Uterus (tissue), 3 donors: ENCODE measurements at regions not wholly inside any gene's neighbourhood (a gene's known extent, or its start where the extent isn't known, plus 50 kb on each side); places are given as distances from the start of the nearest gene placed in this dataset.

ENCODE experiments used
- DNase-seq, 2 donors: peaks; one replicate each; pipeline ENCODE4 v3.0.0-alpha.2; 2019 to 2020
- H3K27ac ChIP-seq, 2 donors: fragments of 200-600 bp; sonication (generic); 1 replicate in 1 of 2; 2 replicates in 1 of 2; pipeline ENCODE4 v1.5.1; 2016 to 2018
- H3K27me3 ChIP-seq, 2 donors: fragments of 200-600 bp; sonication (generic); one replicate each; pipeline ENCODE4 v1.5.1; 2018 to 2019; ENCODE audit warnings: control low read depth in 1 of 2
- H3K36me3 ChIP-seq, 2 donors: fragments of 200-600 bp; sonication (generic); one replicate each; pipeline ENCODE4 v1.5.1; 2019; ENCODE audit warnings: control low read depth in 1 of 2
- H3K4me1 ChIP-seq, 2 donors: fragments of 200-600 bp; sonication (generic); one replicate each; pipeline ENCODE4 v1.5.1; 2018 to 2019; ENCODE audit warnings: control low read depth in 1 of 2
- H3K4me3 ChIP-seq, 2 donors: fragments of 200-600 bp; sonication (generic); 1 replicate in 1 of 2; 2 replicates in 1 of 2; pipeline ENCODE4 v1.5.1; 2018 to 2019; ENCODE audit warnings: mild to moderate bottlenecking in 1 of 2
- H3K9me3 ChIP-seq, 2 donors: fragments of 200-600 bp; sonication (generic); one replicate each; pipeline ENCODE4 v1.5.1; 2019; ENCODE audit warnings: control low read depth in 1 of 2
- CTCF ChIP-seq, 4 experiments: fragments of 200-600 bp in 2 of 4; fragments of 450-650 bp in 2 of 4; sonication (generic) in 2 of 4; IDR thresholded peaks; one replicate each; pipeline ENCODE4 v1.5.1; 2016 to 2019; ENCODE audit warnings: antibody characterized with exemption in 4 of 4, mild to moderate bottlenecking in 2 of 4, moderate library complexity in 1 of 4
- POLR2A ChIP-seq, 2 donors: fragments of 450-650 bp; IDR thresholded peaks; one replicate each; pipeline ENCODE4 v1.6.1; 2016; ENCODE audit warnings: antibody characterized with exemption in 2 of 2, mild to moderate bottlenecking in 1 of 2, moderate library complexity in 1 of 2
- intact Hi-C: fragments of 100-400 bp; cut with DNase I; formaldehyde crosslinking; loops from one replicate; pipeline ENCODE4 v1.15.1; 2023; ENCODE audit warnings: low total_unique reads
- donor health status: DM: yes; HTN: yes; CAD: no.

GRCh38 chr2:21263622-21264021 lies 139.9 kb downstream of the TDRD15 start:
- no peak for DNase-seq
- no peaks in the 10 kb centered on the region for H3K36me3 ChIP-seq
- intact Hi-C loops = no loop called here
- no peaks in the 10 kb centered on the region for H3K4me1 ChIP-seq
- no peaks in the 10 kb centered on the region for H3K27me3 ChIP-seq
- no peak overlapping the region for H3K4me3 ChIP-seq
- H3K9me3 ChIP-seq = no peaks in the 10 kb centered on the region
- H3K27ac ChIP-seq = no peak overlapping the region
- no peak for TF ChIP-seq CTCF (IDR thresholded peaks at IDR 0.05)
- no peak for TF ChIP-seq POLR2A (IDR thresholded peaks at IDR 0.05)

- H3K27ac ChIP-seq = no peak overlapping the region
- no peaks in the 10 kb centered on the region for H3K9me3 ChIP-seq
- intact Hi-C loops = no loop called here
- no peaks in the 10 kb centered on the region for H3K36me3 ChIP-seq
- TF ChIP-seq POLR2A (IDR thresholded peaks at IDR 0.05) (no peak), CTCF (IDR thresholded peaks at IDR 0.05) (no peak)
- no peaks in the 10 kb centered on the region for H3K4me1 ChIP-seq
- no peaks in the 10 kb centered on the region for H3K27me3 ChIP-seq
- DNase-seq = no peak
- no peak overlapping the region for H3K4me3 ChIP-seq
Observed at GRCh38 chr2:21265752-21266151, 142.0 kb downstream of the TDRD15 start.

DNA sequence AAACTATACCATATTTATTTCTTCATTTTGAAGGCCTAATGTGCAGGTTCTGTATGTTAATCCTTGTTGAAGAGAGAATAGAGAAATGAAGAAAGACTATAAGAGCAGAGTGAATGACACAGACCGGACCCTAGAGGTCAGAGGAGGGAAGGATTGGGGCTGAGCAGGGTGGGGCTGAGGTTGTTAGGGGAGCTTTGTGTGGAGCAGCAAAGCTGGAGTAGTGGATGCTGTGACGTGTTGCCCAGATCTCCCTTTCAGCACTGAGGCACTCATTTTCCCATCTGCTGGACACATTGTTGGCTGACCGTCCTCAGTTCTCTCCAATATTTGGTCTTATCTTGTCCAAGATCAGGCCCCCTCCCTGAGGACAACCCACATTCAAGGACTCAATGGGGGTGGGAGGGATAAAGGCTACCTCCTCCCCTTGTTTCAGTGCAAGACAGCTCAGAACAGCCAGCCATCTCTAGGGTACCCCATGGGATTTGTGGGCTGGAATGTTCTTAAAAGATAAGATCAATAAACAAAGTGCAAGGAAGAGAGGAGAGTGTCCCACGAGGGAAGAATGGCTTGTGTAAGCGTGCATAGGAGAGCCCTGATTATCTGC lies 143.6 kb downstream of the TDRD15 start:
- no peaks in the 10 kb centered on the region for H3K4me1 ChIP-seq
- H3K27ac ChIP-seq = no peak overlapping the region
- no peak for DNase-seq
- H3K36me3 ChIP-seq = no peaks in the 10 kb centered on the region
- intact Hi-C loops = no loop called here
- H3K9me3 ChIP-seq = no peaks in the 10 kb centered on the region
- TF ChIP-seq CTCF (IDR thresholded peaks at IDR 0.05) (no peak), POLR2A (IDR thresholded peaks at IDR 0.05) (no peak)
- H3K4me3 ChIP-seq = no peak overlapping the region
- H3K27me3 ChIP-seq = no peaks in the 10 kb centered on the region

DNA sequence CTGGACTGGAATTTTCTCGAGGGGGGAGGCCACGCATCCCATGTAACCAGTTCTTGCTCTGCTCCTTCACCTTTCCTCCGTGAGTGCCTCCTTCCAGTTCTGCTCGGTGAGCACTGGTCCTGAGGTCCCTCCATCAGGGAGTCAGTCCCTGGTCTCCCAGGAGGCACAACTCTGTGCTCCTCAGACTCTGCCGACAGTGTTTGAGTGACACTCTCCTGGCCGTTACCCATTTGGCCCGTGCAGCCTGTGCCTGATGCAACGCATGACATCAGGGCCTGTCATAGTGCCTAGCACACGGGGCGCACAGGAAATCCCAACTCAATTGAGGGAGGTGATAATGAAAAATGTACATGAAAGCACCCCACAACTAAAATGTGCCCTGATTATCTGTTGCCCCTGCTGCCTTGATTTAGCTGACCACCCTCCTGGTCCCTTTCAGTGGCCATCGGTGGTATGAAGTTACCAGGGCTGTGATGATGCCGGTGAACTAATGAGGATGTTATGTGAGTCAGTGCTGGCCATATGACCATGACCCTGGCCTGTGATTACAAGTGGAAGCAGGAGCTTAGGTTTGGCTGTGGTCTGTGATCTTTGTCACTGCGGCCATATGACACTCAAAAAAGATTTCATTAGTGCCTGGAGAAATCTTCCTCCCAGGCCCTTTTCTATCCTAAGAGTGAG lies 144.6 kb downstream of the TDRD15 start:
- Histone ChIP-seq H3K36me3 (no peaks in the 10 kb centered on the region), H3K4me1 (no peaks in the 10 kb centered on the region), H3K27ac (no peak overlapping the region), H3K4me3 (no peak overlapping the region), H3K27me3 (no peaks in the 10 kb centered on the region), H3K9me3 (no peaks in the 10 kb centered on the region)
- no peak for DNase-seq
- no peak for TF ChIP-seq POLR2A (IDR thresholded peaks at IDR 0.05)
- TF ChIP-seq CTCF (IDR thresholded peaks at IDR 0.05) = no peak
- intact Hi-C loops = no loop called here

DNA sequence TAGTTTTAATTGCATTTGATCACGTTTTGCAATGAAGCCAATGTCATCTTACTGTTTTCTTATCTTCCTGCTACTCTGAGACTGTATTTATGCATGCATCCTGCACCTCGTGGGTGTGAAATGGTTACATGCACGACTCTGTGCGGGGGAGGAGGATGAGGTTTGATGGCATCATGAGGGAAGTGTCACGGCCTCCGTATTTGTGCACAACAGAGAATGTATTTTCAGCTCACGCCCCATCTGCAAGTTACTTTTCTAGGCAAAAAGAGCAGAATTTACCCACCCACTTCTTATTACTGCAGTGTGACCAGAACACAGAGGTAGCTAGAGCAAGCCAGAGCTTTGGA lies 145.1 kb downstream of the TDRD15 start:
- no peaks in the 10 kb centered on the region for H3K27me3 ChIP-seq

More for the DNA sequence above, 145.1 kb downstream of the TDRD15 start:
- H3K4me3 ChIP-seq = no peak overlapping the region
- no peaks in the 10 kb centered on the region for H3K36me3 ChIP-seq
- no peak overlapping the region for H3K27ac ChIP-seq
- intact Hi-C loops = no loop called here
- no peaks in the 10 kb centered on the region for H3K9me3 ChIP-seq
- DNase-seq = no peak
- H3K4me1 ChIP-seq = no peaks in the 10 kb centered on the region
- TF ChIP-seq CTCF (IDR thresholded peaks at IDR 0.05) = no peak
